ENCODE measurements at regions not wholly inside any gene's neighbourhood (a gene's known extent, or its start where the extent isn't known, plus 50 kb on each side); places are given as distances from the start of the nearest gene placed in this dataset.

GRCh38 chr2:224325941-224326340 lies 76.0 kb downstream of the FAM124B start:
- TF ChIP-seq CTCF (IDR thresholded peaks at IDR 0.05) (no peak), POLR2A (IDR thresholded peaks at IDR 0.05) (no peak)
- no peak overlapping the region for H3K4me3 ChIP-seq (ENCODE audit: low read depth, poor library complexity, severe bottlenecking)
- intact Hi-C loops (cut with DNase I; ENCODE audit: low total_unique reads), result no loop called here
- DNase-seq (ENCODE audit: low spot score in 2 of 2), result no peak
- WGBS, 2 donors, result 36 to 47% methylated on average over 1 of the region's 1 CpG

GRCh38 chr2:224324604-224325003 lies 77.3 kb downstream of the FAM124B start:
- TF ChIP-seq POLR2A (IDR thresholded peaks at IDR 0.05) (no peak), CTCF (IDR thresholded peaks at IDR 0.05) (no peak)
- no peak for DNase-seq (ENCODE audit: low spot score in 2 of 2)
- 88 to 89% methylated on average over 5 of the region's 5 CpGs for WGBS, 2 donors

GRCh38 chr2:224320660-224321059 lies 81.2 kb downstream of the FAM124B start:
- DNase-seq (ENCODE audit: low spot score in 2 of 2), result no peak
- TF ChIP-seq POLR2A (IDR thresholded peaks at IDR 0.05) (no peak), CTCF (IDR thresholded peaks at IDR 0.05) (no peak)
- WGBS, 2 donors, result 89 to 92% methylated on average over 1 of the region's 1 CpG
- H3K4me3 ChIP-seq (ENCODE audit: low read depth, poor library complexity, severe bottlenecking), result no peak overlapping the region
- intact Hi-C loops (cut with DNase I; ENCODE audit: low total_unique reads), result no loop called here

More at GRCh38 chr2:224324604-224325003, 77.3 kb downstream of the FAM124B start:
- H3K4me3 ChIP-seq (ENCODE audit: low read depth, poor library complexity, severe bottlenecking), result no peak overlapping the region
- intact Hi-C loops (cut with DNase I; ENCODE audit: low total_unique reads), result no loop called here

- intact Hi-C loops (cut with DNase I; ENCODE audit: low total_unique reads), result no loop called here
- TF ChIP-seq POLR2A (IDR thresholded peaks at IDR 0.05), result no peak
- TF ChIP-seq CTCF (IDR thresholded peaks at IDR 0.05), result no peak
- DNase-seq (ENCODE audit: low spot score in 2 of 2), result no peak
- H3K4me3 ChIP-seq (ENCODE audit: low read depth, poor library complexity, severe bottlenecking), result no peak overlapping the region
- 60 to 62% methylated on average over 5 of the region's 5 CpGs for WGBS, 2 donors
Observed at GRCh38 chr2:224319750-224320149, 82.2 kb downstream of the FAM124B start.

GRCh38 chr2:224312741-224313140 lies 89.2 kb downstream of the FAM124B start:
- intact Hi-C loops (cut with DNase I; ENCODE audit: low total_unique reads), result loop anchor here (5.0 kb wide), 1 partner anchor 405 kb away; no protein-coding TSS in a partner anchor
- DNase-seq (ENCODE audit: low spot score in 2 of 2), result no peak
- WGBS, 2 donors, result 79 to 80% methylated on average over 3 of the region's 3 CpGs
- no peak overlapping the region for H3K4me3 ChIP-seq (ENCODE audit: low read depth, poor library complexity, severe bottlenecking)
- no peak for TF ChIP-seq POLR2A (IDR thresholded peaks at IDR 0.05)
- no peak for TF ChIP-seq CTCF (IDR thresholded peaks at IDR 0.05)

GRCh38 chr2:224310943-224311625 lies 90.8 kb downstream of the FAM124B start:
- intact Hi-C loops (cut with DNase I; ENCODE audit: low total_unique reads), result loop anchor here (5.0 kb wide), 1 partner anchor 404 kb away; no protein-coding TSS in a partner anchor
- TF ChIP-seq POLR2A (IDR thresholded peaks at IDR 0.05) (no peak), CTCF (IDR thresholded peaks at IDR 0.05) (no peak)
- WGBS, 2 donors, result 61 to 64% methylated on average over 8 of the region's 8 CpGs
- no peak overlapping the region for H3K4me3 ChIP-seq (ENCODE audit: low read depth, poor library complexity, severe bottlenecking)
- no peak for DNase-seq (ENCODE audit: low spot score in 2 of 2)

Data from lower leg skin (tissue), 4 donors.